ENCODE measurements at regions not wholly inside any gene's neighbourhood (a gene's known extent, or its start where the extent isn't known, plus 50 kb on each side); places are given as distances from the start of the nearest gene placed in this dataset.

DNA sequence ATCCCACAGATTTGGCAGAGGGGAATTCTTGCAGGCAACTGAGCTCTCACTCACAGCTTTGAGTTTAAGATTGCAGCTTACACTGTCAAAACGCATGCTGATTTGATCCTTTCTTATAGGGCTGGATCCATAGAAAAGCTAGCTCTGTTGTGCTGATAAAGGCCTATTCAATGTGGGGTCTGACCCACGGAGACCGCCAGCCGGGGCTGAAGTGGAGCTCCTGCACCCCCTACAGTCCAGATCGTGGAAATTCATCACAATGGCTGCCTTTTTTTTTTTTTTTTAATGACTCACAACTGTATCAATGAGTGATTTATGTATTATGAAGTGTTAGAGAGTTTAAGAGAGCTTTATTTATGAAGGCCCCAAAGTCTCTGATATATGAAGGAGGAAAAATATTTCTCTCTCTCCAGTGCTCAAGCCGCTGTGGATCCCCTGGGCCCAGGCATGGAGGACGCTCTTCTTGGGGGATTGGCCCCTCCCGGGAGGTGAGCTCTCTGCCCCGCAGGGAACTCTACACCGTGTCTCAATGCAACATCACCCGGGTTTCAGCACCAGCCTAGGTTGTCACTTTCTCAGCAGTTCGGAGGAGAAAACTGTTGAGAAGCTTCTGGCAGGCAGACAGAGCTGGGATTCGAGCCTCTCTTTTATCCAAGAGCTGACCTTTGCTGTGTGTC, 700.2 kb downstream of the IRX1 start:
- Mint-ChIP-seq H3K4me3 (ENCODE audit: low read depth) (no peak overlapping the region), H3K36me3 (ENCODE audit: low read depth) (no peaks in the 10 kb centered on the region), H3K27ac (no peak overlapping the region), H3K9me3 (peaks cover 11% of the 10 kb centered on the region), H3K27me3 (ENCODE audit: low read depth) (no peaks in the 10 kb centered on the region), H3K4me1 (ENCODE audit: low read depth) (no peaks in the 10 kb centered on the region)
- no peak for DNase-seq (ENCODE audit: low spot score)
- intact Hi-C loops (cut with micrococcal nuclease): no loop called here

DNA sequence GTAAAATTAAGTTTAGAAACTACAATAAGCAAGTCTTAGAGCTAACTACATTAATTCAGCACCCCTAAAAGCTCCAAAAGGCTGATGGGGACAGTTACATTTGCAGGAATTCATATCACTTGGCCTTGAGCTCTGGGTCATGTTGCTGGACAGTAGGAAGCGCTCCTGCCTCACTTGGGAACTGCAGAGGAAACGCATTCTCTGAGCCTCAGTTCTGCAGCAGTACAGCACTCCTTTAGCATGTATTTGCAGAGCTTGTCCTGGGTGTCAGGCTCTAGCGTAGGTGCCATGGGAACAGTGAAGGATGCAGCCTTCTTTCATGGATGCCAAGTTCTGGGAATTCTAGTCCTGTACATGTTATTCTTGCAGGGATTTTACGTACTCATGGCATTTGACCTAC, 710.4 kb downstream of the IRX1 start:
- Mint-ChIP-seq H3K9me3 (peaks cover 7% of the 10 kb centered on the region), H3K36me3 (ENCODE audit: low read depth) (no peaks in the 10 kb centered on the region), H3K4me1 (ENCODE audit: low read depth) (no peaks in the 10 kb centered on the region), H3K27ac (no peak overlapping the region), H3K4me3 (ENCODE audit: low read depth) (no peak overlapping the region), H3K27me3 (ENCODE audit: low read depth) (no peaks in the 10 kb centered on the region)
- no peak for DNase-seq (ENCODE audit: low spot score)
- intact Hi-C loops (cut with micrococcal nuclease): no loop called here

DNA sequence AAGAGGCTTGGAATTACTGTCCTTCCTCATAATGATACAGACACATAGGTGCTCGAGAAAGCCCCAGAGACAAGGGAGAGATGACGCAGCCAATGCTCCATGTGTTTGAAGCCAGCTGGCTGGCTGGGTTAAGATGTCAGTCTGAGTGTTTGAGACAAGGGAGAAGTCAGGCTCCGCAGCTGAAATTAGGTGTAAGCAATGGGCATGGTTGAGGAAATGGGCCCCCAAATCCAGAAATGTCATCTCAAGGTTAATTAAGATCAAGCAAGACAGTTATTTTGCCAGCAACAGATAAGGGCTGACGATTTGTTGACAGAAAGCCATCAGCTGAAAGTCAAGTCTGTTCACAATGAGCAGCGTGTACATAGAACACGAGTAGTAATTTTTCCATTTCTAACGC, 713.4 kb downstream of the IRX1 start:
- peaks cover 27% of the 10 kb centered on the region for H3K9me3 Mint-ChIP-seq
- H3K27ac Mint-ChIP-seq: no peak overlapping the region
- DNase-seq (ENCODE audit: low spot score): no peak
- no peak overlapping the region for H3K4me3 Mint-ChIP-seq (ENCODE audit: low read depth)
- intact Hi-C loops (cut with micrococcal nuclease): no loop called here
- H3K36me3 Mint-ChIP-seq (ENCODE audit: low read depth): no peaks in the 10 kb centered on the region
- H3K4me1 Mint-ChIP-seq (ENCODE audit: low read depth): no peaks in the 10 kb centered on the region
- H3K27me3 Mint-ChIP-seq (ENCODE audit: low read depth): no peaks in the 10 kb centered on the region

DNA sequence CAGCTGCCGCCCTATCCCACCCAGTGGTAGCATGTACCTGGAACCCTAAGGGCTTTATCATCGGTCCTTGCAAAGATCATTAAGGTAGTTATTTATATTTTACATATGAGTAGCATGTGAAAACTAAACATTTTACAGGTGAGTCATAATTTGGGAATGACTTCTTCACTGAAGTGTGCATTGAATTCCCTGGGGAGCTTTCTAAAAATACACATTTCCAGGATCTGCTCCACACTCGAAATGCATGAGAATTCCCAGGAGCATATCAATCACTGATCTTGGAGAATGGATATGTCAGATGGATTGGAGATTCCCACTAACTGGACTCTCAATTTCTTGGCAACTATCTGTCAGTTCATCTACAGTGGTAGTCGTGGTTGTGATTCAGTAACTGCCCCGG, 717.5 kb downstream of the IRX1 start:
- no peaks in the 10 kb centered on the region for H3K27me3 Mint-ChIP-seq (ENCODE audit: low read depth)
- intact Hi-C loops (cut with micrococcal nuclease): no loop called here
- H3K27ac Mint-ChIP-seq: no peak overlapping the region
- H3K4me1 Mint-ChIP-seq (ENCODE audit: low read depth): no peaks in the 10 kb centered on the region
- no peak for DNase-seq (ENCODE audit: low spot score)
- peaks cover 34% of the 10 kb centered on the region for H3K9me3 Mint-ChIP-seq
- no peak overlapping the region for H3K4me3 Mint-ChIP-seq (ENCODE audit: low read depth)
- H3K36me3 Mint-ChIP-seq (ENCODE audit: low read depth): no peaks in the 10 kb centered on the region

DNA sequence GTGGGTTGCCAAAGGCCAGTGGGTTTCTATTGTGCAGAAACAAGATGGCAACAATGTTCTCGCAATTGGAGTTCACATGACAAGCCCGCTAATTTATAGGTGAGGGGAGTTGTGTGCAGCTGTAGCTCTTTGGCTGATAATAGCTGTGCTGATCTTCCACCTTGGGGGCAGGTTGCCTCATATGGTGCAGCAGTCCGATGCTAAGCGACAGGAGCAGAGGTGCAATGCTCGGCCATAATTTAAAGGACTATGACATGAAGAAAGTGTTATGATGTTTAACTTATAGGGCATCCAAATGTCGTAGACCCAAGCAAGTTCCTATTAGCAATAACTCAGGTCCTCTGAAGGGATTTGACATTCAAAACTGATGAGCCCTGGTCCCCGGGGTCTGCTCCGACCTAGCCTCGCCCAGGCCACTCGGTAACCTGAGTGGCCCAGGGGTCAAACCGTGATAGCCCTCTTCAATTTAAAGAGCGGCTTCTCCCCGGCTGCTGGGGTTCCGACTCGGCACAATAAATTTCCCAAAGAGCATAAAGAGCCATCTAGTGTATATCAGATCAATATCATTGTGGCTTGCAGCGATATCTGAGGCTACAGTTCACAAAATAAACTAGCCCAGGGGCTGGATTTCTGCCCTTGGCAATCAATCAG, 724.0 kb downstream of the IRX1 start:
- Mint-ChIP-seq H3K4me3 (ENCODE audit: low read depth) (no peak overlapping the region), H3K36me3 (ENCODE audit: low read depth) (no peaks in the 10 kb centered on the region), H3K9me3 (peaks cover 40% of the 10 kb centered on the region), H3K27me3 (ENCODE audit: low read depth) (no peaks in the 10 kb centered on the region), H3K27ac (no peak overlapping the region), H3K4me1 (ENCODE audit: low read depth) (no peaks in the 10 kb centered on the region)
- no peak for DNase-seq (ENCODE audit: low spot score)
- intact Hi-C loops (cut with micrococcal nuclease): no loop called here

DNA sequence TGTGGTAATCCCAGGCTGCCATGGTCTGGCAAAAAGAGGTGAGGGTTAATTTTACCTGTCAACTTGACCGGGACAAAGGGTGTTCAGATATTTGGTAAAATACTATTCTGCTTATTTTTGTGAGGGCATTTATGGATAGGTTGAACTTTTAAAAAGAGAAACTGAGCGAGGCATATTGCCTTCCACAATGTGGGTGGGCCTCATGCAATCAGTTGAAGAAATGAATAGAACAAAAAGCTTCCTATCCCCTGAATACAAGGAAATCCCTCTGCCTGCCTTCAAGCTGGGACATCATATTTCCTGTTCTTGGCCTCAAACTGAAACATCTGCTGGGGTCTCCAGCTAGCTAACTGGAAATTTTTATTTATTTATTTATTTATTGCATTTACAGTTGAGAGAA, 734.7 kb downstream of the IRX1 start:
- no peaks in the 10 kb centered on the region for H3K27me3 Mint-ChIP-seq (ENCODE audit: low read depth)
- no peak overlapping the region for H3K4me3 Mint-ChIP-seq (ENCODE audit: low read depth)
- H3K27ac Mint-ChIP-seq: no peak overlapping the region
- no peaks in the 10 kb centered on the region for H3K4me1 Mint-ChIP-seq (ENCODE audit: low read depth)
- H3K9me3 Mint-ChIP-seq: peaks cover 16% of the 10 kb centered on the region
- intact Hi-C loops (cut with micrococcal nuclease): no loop called here
- no peak for DNase-seq (ENCODE audit: low spot score)
- H3K36me3 Mint-ChIP-seq (ENCODE audit: low read depth): no peaks in the 10 kb centered on the region

DNA sequence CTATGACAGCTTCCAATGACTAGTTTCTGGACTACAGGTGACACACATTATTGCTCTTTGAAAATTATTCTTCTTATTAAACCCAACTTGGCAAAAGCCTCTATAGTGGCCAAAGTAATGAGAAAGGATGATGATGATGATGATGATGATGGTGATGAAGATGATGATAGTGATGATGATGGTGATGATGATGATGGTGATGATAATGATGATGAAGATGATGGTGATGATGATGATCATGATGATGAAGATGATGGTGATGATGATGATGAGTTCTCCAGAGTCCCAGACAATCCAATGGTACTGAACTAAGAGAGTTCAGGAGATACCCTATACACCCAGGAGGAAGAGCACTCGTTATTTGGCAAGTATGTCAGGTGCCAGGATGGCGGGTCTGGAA, 739.4 kb downstream of the IRX1 start:
- no peaks in the 10 kb centered on the region for H3K27me3 Mint-ChIP-seq (ENCODE audit: low read depth)
- DNase-seq (ENCODE audit: low spot score): no peak
- H3K4me3 Mint-ChIP-seq (ENCODE audit: low read depth): no peak overlapping the region
- H3K4me1 Mint-ChIP-seq (ENCODE audit: low read depth): no peaks in the 10 kb centered on the region
- intact Hi-C loops (cut with micrococcal nuclease): no loop called here
- no peak overlapping the region for H3K27ac Mint-ChIP-seq
- no peaks in the 10 kb centered on the region for H3K36me3 Mint-ChIP-seq (ENCODE audit: low read depth)
- peaks cover 28% of the 10 kb centered on the region for H3K9me3 Mint-ChIP-seq

DNA sequence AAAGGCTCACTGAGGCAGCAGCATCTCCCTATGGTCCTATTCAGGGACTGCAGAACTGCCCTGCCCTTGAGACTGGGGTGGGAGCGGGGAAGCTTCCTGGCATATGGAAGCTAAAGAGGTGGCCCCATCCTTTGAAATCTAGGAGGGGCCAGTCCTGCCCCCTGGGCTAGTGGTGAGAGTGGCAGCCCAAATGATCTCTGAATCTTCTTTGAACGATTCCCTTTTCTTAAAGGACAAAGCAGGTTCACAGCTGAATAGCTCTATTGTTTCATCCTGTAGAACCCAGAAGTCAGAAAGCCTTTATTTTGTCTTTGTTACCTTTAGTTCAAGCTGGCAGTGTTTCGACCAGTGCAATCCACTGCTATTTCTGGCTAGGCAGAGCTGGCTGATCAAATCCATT, 741.9 kb downstream of the IRX1 start:
- Mint-ChIP-seq H3K4me3 (ENCODE audit: low read depth) (no peak overlapping the region), H3K27me3 (ENCODE audit: low read depth) (no peaks in the 10 kb centered on the region), H3K9me3 (peaks cover 28% of the 10 kb centered on the region), H3K27ac (no peak overlapping the region), H3K36me3 (ENCODE audit: low read depth) (no peaks in the 10 kb centered on the region), H3K4me1 (ENCODE audit: low read depth) (no peaks in the 10 kb centered on the region)
- DNase-seq (ENCODE audit: low spot score): no peak
- intact Hi-C loops (cut with micrococcal nuclease): no loop called here

DNA sequence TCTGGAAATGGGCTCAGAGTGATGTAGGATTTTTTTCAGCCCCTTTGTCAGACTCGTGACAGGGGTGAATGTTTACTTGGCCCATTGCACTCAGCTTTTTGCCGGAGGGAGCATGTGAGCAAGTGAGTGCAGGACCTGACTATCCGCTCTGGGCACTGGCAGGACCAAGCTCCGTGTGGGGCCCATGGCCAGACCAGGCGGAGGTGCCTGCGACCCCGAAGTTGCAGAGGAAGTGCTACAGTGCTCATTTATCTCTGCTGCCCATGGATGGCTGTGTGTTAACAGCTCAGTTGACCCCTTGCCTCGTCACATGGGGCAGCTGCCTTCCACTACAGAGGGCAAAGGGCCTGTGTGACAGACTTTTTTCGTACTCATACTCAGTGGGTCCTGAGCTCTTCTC, 744.3 kb downstream of the IRX1 start:
- DNase-seq (ENCODE audit: low spot score): no peak
- peaks cover 37% of the 10 kb centered on the region for H3K9me3 Mint-ChIP-seq
- H3K4me3 Mint-ChIP-seq (ENCODE audit: low read depth): no peak overlapping the region
- intact Hi-C loops (cut with micrococcal nuclease): no loop called here
- H3K4me1 Mint-ChIP-seq (ENCODE audit: low read depth): no peaks in the 10 kb centered on the region
- H3K27ac Mint-ChIP-seq: no peak overlapping the region
- no peaks in the 10 kb centered on the region for H3K27me3 Mint-ChIP-seq (ENCODE audit: low read depth)
- H3K36me3 Mint-ChIP-seq (ENCODE audit: low read depth): no peaks in the 10 kb centered on the region

DNA sequence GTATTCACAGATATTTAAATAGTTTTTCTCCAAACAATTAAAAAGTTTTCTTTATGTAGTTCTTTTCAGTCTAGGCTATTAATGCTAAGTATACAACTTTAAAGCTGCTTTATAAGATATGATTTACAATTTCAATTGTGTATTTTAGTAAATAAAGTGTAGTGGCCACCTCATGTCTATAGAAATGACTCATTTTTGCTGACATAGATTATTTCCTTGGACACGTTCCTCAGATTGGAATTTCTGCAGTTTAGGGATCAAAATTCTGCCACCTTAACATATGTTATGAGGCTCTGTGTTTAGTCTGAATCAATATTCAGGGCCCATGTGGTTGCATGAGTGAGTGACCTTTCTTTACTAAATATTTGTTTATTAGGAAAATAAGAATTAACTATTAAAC, 750.2 kb downstream of the IRX1 start:
- DNase-seq (ENCODE audit: low spot score): no peak
- Mint-ChIP-seq H3K9me3 (peaks cover 60% of the 10 kb centered on the region), H3K4me3 (ENCODE audit: low read depth) (no peak overlapping the region), H3K27ac (no peak overlapping the region), H3K36me3 (ENCODE audit: low read depth) (no peaks in the 10 kb centered on the region), H3K27me3 (ENCODE audit: low read depth) (no peaks in the 10 kb centered on the region), H3K4me1 (ENCODE audit: low read depth) (no peaks in the 10 kb centered on the region)
- intact Hi-C loops (cut with micrococcal nuclease): no loop called here

DNA sequence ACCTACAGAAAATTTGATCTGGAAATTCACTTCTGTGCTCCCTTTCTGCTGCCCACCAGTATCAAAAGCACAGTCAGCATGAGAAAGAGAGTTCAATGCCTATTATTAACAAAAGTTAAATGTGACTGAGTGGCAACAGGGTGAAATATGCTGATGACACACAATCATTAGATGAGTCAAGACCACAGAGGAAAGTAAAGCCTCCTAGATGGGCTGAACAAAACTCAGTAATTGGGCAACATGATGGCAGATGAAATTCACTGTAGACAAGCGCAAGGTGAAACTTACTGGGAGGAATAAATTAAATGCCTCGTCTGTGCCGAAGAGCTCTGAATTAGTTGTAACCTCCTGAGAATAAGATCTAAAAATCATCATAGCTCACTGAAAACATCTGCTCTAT, 752.8 kb downstream of the IRX1 start:
- H3K27ac Mint-ChIP-seq: no peak overlapping the region
- intact Hi-C loops (cut with micrococcal nuclease): no loop called here
- no peak overlapping the region for H3K4me3 Mint-ChIP-seq (ENCODE audit: low read depth)
- no peaks in the 10 kb centered on the region for H3K4me1 Mint-ChIP-seq (ENCODE audit: low read depth)
- H3K36me3 Mint-ChIP-seq (ENCODE audit: low read depth): no peaks in the 10 kb centered on the region
- no peak for DNase-seq (ENCODE audit: low spot score)
- H3K9me3 Mint-ChIP-seq: peaks cover 68% of the 10 kb centered on the region
- no peaks in the 10 kb centered on the region for H3K27me3 Mint-ChIP-seq (ENCODE audit: low read depth)

DNA sequence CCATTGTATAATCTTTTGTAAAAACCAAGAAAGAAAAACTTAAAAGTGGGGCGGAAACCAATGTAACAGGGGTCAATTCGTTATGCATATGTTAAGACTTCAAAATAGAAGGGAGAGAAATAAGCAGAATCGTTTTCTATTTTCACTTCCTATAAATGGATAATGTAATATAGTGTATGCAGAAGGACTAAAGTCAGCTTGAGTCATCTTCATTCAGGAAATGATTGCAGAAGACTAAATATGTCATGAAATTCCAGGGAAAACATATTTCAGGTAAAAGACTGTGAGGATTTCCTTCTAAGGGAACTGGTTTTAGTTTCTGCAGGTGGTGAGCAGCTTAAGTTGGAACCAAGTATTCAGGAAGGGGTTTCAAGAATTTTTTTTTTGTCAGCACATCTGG, 753.3 kb downstream of the IRX1 start:
- DNase-seq (ENCODE audit: low spot score): no peak
- Mint-ChIP-seq H3K36me3 (ENCODE audit: low read depth) (no peaks in the 10 kb centered on the region), H3K27ac (no peak overlapping the region), H3K9me3 (peaks cover 68% of the 10 kb centered on the region), H3K4me3 (ENCODE audit: low read depth) (no peak overlapping the region), H3K4me1 (ENCODE audit: low read depth) (no peaks in the 10 kb centered on the region), H3K27me3 (ENCODE audit: low read depth) (no peaks in the 10 kb centered on the region)
- intact Hi-C loops (cut with micrococcal nuclease): no loop called here

DNA sequence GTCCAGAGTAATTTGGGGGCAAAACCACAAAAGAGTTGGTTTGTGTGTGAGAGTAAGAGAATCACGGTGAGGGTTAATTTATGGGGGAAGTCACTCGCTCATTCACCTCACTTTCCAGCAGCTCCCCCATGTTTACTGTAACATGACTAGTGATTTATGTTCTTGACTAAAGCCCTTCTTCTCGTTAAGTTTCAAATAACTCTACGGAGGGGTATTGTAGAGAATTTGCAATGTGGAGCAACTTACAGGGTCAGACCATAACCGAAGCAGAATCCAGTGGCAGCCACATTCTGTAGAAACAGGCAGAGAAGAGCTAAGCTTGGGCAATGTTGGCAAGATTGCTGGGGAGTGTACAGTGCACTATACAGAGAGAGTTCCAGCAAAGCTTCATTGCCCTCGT, 760.6 kb downstream of the IRX1 start:
- Mint-ChIP-seq H3K4me3 (ENCODE audit: low read depth) (no peak overlapping the region), H3K4me1 (ENCODE audit: low read depth) (no peaks in the 10 kb centered on the region), H3K36me3 (ENCODE audit: low read depth) (no peaks in the 10 kb centered on the region), H3K27ac (no peak overlapping the region), H3K27me3 (ENCODE audit: low read depth) (no peaks in the 10 kb centered on the region), H3K9me3 (peaks cover 46% of the 10 kb centered on the region)
- intact Hi-C loops (cut with micrococcal nuclease): no loop called here
- no peak for DNase-seq (ENCODE audit: low spot score)

DNA sequence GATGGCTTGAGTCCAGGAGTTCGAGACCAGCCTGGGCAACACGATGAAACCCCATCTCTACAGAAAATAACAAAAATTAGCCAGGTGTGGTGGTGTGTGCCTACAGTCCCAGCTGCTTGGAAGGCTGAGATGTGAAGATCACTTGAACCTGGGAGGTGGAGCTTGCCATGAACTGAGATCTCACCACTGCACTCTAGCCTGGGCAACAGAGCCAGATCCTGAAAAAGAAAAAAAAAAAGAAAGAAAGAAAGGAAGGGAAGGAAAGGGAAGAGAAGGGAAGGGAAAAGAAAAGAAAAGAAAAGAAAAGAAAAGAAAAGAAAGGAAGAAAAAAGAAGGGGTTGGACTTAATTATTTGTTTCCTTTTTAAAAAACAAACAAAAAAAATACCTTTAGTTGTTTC, 764.2 kb downstream of the IRX1 start:
- Mint-ChIP-seq H3K27ac (no peak overlapping the region), H3K27me3 (ENCODE audit: low read depth) (no peaks in the 10 kb centered on the region), H3K4me1 (ENCODE audit: low read depth) (no peaks in the 10 kb centered on the region), H3K9me3 (peaks cover 36% of the 10 kb centered on the region), H3K4me3 (ENCODE audit: low read depth) (no peak overlapping the region), H3K36me3 (ENCODE audit: low read depth) (no peaks in the 10 kb centered on the region)
- intact Hi-C loops (cut with micrococcal nuclease): no loop called here
- no peak for DNase-seq (ENCODE audit: low spot score)

Data from activated T-helper 2 cell treated with anti-CD3 and anti-CD28 coated beads, Interferon-gamma antibody, Interleukin-2, Interleukin-4, amounts not matched to agents 10 μg/mL and 5 μg/mL and 100 μg/mL, durations not matched to agents 14 hours and 24 hours and 36 hours (primary cell).